ENCODE measurements at regions not wholly inside any gene's neighbourhood (a gene's known extent, or its start where the extent isn't known, plus 50 kb on each side); places are given as distances from the start of the nearest gene placed in this dataset.

DNA sequence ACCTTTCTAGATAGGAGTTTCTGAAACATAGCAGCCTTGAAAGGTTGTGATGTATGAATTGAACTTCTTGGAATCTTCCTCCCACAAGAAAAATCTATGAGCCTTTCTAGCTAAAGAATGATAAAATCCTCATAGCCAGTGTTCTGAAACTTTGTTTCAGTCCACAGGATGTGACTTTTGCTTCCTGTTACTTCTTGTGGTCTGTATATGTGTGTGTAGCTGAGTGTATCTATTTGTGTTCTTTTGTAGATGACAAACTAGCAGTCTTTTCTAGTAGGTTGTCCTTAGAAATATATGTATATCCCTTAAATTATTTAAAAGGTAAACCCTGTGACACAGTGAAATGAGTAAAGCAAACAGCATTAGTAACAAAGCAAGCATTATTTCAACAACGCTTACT, 188.8 kb downstream of the MRPS30 start:
- TF ChIP-seq CTCF (IDR thresholded peaks at IDR 0.05) (no peak), POLR2A (IDR thresholded peaks at IDR 0.05) (no peak), POLR2AphosphoS5 (IDR thresholded peaks at IDR 0.05; ENCODE audit: insufficient read depth in 1 of 2, low read depth in 1 of 2) (no peak)

Measured in vagina (tissue), 2 donors.